ENCODE measurements at regions not wholly inside any gene's neighbourhood (a gene's known extent, or its start where the extent isn't known, plus 50 kb on each side); places are given as distances from the start of the nearest gene placed in this dataset.

- intact Hi-C loops (cut with micrococcal nuclease), result no loop called here
- Mint-ChIP-seq H3K27ac (no peak overlapping the region), H3K9me3 (no peaks in the 10 kb centered on the region), H3K4me3 (no peak overlapping the region), H3K36me3 (ENCODE audit: low read depth) (no peaks in the 10 kb centered on the region), H3K4me1 (ENCODE audit: low read depth) (no peaks in the 10 kb centered on the region), H3K27me3 (peaks cover 4% of the 10 kb centered on the region)
- no peak for DNase-seq
- no peak for ATAC-seq
- CTCF ChIA-PET, result interaction anchor here (0.6 kb wide), 1 partner anchor 43 kb away, joined by 3 read pairs; no protein-coding TSS in a partner anchor
- no peak for TF ChIP-seq CTCF (IDR thresholded peaks at IDR 0.05)
- POLR2A ChIA-PET, result no interaction called here
Observed at GRCh38 chr5:174625591-174626350, 98.6 kb upstream of the MSX2 start.

DNA sequence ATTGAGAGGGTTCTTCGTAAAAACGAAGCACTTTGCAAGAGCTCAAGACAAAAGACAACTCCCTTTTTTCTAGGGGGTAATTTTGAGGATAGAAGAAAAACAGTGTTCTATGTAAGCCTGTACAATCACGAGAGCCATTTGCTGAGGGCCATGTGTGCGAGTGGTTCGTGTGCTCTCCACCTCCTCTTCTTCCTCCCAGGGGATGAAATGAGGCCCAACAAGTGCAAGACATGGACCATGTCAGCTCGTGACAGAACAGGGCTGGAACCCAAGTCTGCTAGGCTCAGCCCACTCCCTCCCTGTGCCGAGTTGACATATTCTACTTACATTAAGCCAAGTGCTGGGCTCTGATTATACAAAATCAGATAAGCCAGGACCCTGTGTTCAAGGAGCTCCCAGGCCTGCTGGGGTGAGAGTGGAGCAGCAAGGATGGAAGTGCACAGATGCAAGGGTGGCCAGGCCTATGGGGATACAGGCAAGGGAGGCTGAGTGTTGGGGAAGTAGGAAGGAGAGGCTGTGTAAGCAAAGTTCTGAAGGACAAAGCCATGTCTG, 97.9 kb upstream of the MSX2 start:
- intact Hi-C loops (cut with micrococcal nuclease), result no loop called here
- ATAC-seq, result no peak
- H3K27me3 Mint-ChIP-seq, result no peaks in the 10 kb centered on the region
- CTCF ChIA-PET, result interaction anchor here (0.6 kb wide), 1 partner anchor 44 kb away, joined by 3 read pairs; no protein-coding TSS in a partner anchor
- no peaks in the 10 kb centered on the region for H3K4me1 Mint-ChIP-seq (ENCODE audit: low read depth)
- H3K36me3 Mint-ChIP-seq (ENCODE audit: low read depth), result no peaks in the 10 kb centered on the region
- TF ChIP-seq CTCF (IDR thresholded peaks at IDR 0.05), result no peak
- POLR2A ChIA-PET, result no interaction called here
- H3K27ac Mint-ChIP-seq, result no peak overlapping the region
- no peak for DNase-seq
- H3K4me3 Mint-ChIP-seq, result no peak overlapping the region
- no peaks in the 10 kb centered on the region for H3K9me3 Mint-ChIP-seq

DNA sequence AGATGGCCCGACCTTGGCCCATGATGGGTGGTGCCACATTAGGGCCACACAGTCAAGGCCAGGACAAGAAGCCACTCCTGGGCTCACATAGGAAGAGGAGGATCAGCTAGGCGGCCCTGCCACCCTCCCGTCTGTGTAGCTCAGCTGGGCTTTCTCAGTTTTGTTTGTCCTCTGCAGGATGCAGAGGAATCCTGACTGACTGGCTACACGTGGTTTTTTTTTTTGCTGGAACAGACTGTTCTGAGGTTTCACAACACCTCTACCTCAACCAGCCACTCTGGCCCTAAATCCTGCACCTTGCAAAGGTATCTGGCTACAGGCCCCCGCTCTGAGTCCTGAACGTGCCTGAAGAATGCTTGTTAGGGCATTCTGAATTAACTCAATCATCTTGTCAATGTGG, 88.3 kb upstream of the MSX2 start:
- Mint-ChIP-seq H3K27ac (no peak overlapping the region), H3K36me3 (ENCODE audit: low read depth) (no peaks in the 10 kb centered on the region), H3K4me3 (no peak overlapping the region), H3K9me3 (no peaks in the 10 kb centered on the region), H3K4me1 (ENCODE audit: low read depth) (no peaks in the 10 kb centered on the region), H3K27me3 (peaks cover 1% of the 10 kb centered on the region)
- no peak for ATAC-seq
- POLR2A ChIA-PET, result no interaction called here
- DNase-seq, result no peak
- CTCF ChIA-PET, result no interaction called here
- intact Hi-C loops (cut with micrococcal nuclease), result no loop called here
- TF ChIP-seq CTCF (IDR thresholded peaks at IDR 0.05), result no peak

DNA sequence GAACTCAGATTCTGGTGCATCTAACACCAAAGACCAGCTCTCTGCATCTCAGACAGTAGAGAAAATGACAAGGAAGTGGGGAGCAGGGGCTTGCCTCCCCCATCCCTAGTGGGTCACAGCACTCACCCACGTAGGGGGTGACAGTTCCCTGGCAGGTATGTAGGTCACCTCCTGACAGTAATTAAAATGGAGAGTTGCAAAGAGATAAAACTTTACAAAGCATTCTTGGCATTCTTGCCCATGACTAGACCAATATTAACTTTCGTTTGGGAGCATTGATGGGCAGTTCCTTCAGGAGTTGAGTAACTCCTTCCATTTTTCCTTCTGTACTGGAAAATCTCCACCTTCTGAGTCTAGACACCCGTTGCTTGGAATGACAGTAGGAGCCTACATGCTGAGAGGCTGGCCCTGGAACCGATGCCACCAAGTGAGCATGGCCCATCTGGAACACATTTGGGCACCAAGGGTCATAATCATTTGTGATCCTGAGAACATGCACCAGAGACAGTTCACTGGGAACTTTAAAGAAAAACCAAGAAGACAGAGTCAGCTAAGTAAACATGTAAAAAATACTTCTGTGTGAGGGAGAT, 81.5 kb upstream of the MSX2 start:
- no peaks in the 10 kb centered on the region for H3K36me3 Mint-ChIP-seq (ENCODE audit: low read depth)
- TF ChIP-seq CTCF (IDR thresholded peaks at IDR 0.05), result no peak
- DNase-seq, result no peak
- no peak overlapping the region for H3K4me3 Mint-ChIP-seq
- peaks cover 1% of the 10 kb centered on the region for H3K27me3 Mint-ChIP-seq
- no peak for ATAC-seq
- ChIA-PET CTCF (no interaction called here), POLR2A (no interaction called here)
- no peak overlapping the region for H3K27ac Mint-ChIP-seq
- no peaks in the 10 kb centered on the region for H3K9me3 Mint-ChIP-seq
- intact Hi-C loops (cut with micrococcal nuclease), result no loop called here
- H3K4me1 Mint-ChIP-seq (ENCODE audit: low read depth), result no peaks in the 10 kb centered on the region

- ChIA-PET POLR2A (no interaction called here), CTCF (no interaction called here)
- Mint-ChIP-seq H3K9me3 (peaks cover 2% of the 10 kb centered on the region), H3K4me1 (ENCODE audit: low read depth) (no peaks in the 10 kb centered on the region), H3K36me3 (ENCODE audit: low read depth) (no peaks in the 10 kb centered on the region), H3K27ac (no peak overlapping the region), H3K4me3 (no peak overlapping the region), H3K27me3 (peaks cover 1% of the 10 kb centered on the region)
- DNase-seq, result no peak
- ATAC-seq, result no peak
- no peak for TF ChIP-seq CTCF (IDR thresholded peaks at IDR 0.05)
- intact Hi-C loops (cut with micrococcal nuclease), result no loop called here
Observed at GRCh38 chr5:174644436-174644835, 79.9 kb upstream of the MSX2 start.

All from activated CD8-positive, alpha-beta T cell treated with anti-CD3 and anti-CD28 coated beads for 36 hours (primary cell).